SK-N-SH treated with all-trans-retinoic acid at 6 μM for 48 hours (cell line): ENCODE measurements at regions not wholly inside any gene's neighbourhood (a gene's known extent, or its start where the extent isn't known, plus 50 kb on each side); places are given as distances from the start of the nearest gene placed in this dataset.

ENCODE experiments used
- ZC3H10 ChIP-seq: fragments of 250-450 bp; sonication (Bioruptor Pico); IDR thresholded peaks from 2 replicates; pipeline ENCODE4 v1.5.1; 2021; ENCODE audit warnings: mild to moderate bottlenecking, moderate library complexity
- ZFP3 ChIP-seq: fragments of 250-450 bp; sonication (Bioruptor Pico); IDR thresholded peaks from 2 replicates; pipeline ENCODE4 v1.5.0; 2020; ENCODE audit warnings: mild to moderate bottlenecking, moderate library complexity
- TF ChIP-seq, protein P1 (sequence below): fragments of 250-450 bp; sonication (Bioruptor Pico); IDR thresholded peaks from 2 replicates; pipeline ENCODE4 v1.5.1; 2021; ENCODE audit warnings: mild to moderate bottlenecking, moderate library complexity

GRCh38 chr1:233737341-233737740 lies 123.4 kb downstream of the KCNK1 start:
- no peak for TF ChIP-seq ZFP3 (CRISPR knock-in tag)
- no peak for TF ChIP-seq ZC3H10 (CRISPR knock-in tag)
- TF ChIP-seq, protein P1, sequence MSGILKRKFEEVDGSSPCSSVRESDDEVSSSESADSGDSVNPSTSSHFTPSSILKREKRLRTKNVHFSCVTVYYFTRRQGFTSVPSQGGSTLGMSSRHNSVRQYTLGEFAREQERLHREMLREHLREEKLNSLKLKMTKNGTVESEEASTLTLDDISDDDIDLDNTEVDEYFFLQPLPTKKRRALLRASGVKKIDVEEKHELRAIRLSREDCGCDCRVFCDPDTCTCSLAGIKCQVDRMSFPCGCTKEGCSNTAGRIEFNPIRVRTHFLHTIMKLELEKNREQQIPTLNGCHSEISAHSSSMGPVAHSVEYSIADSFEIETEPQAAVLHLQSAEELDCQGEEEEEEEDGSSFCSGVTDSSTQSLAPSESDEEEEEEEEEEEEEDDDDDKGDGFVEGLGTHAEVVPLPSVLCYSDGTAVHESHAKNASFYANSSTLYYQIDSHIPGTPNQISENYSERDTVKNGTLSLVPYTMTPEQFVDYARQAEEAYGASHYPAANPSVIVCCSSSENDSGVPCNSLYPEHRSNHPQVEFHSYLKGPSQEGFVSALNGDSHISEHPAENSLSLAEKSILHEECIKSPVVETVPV (CRISPR knock-in tag) = no peak
